Panc1 (cell line): ENCODE measurements at regions not wholly inside any gene's neighbourhood (a gene's known extent, or its start where the extent isn't known, plus 50 kb on each side); places are given as distances from the start of the nearest gene placed in this dataset.

ENCODE experiments used
- CTCF ChIP-seq: fragments of 450-650 bp; IDR thresholded peaks from 2 replicates; pipeline ENCODE4 v1.5.1; 2017; ENCODE audit warnings: mild to moderate bottlenecking
- POLR2AphosphoS5 ChIP-seq: IDR thresholded peaks from 2 replicates; pipeline ENCODE4 v1.6.1; 2012; ENCODE audit warnings: mild to moderate bottlenecking, low read depth, low read length, moderate library complexity
- TCF7L2 ChIP-seq: IDR thresholded peaks from 2 replicates; pipeline ENCODE4 v1.6.1; 2011; ENCODE audit warnings: mild to moderate bottlenecking, low read depth, low read length, inconsistent platforms

- TF ChIP-seq CTCF (no peak), TCF7L2 (no peak), POLR2AphosphoS5 (no peak)
These were observed 342.8 kb upstream of the BOD1L1 start for GRCh38 chr4:13970349-13970748.
